Smooth muscle cell (in vitro differentiated cells): ENCODE measurements at regions not wholly inside any gene's neighbourhood (a gene's known extent, or its start where the extent isn't known, plus 50 kb on each side); places are given as distances from the start of the nearest gene placed in this dataset.

Experiments used
- DNase-seq: peaks from one replicate; lab custom pipeline; 2025; ENCODE audit not compliant: unreplicated experiment; lab: John Stamatoyannopoulos, UW
- H2AFZ ChIP-seq: fragments of 200-600 bp; sonication (generic); 2 replicates; pipeline ENCODE4 v1.6.0; 2016; ENCODE audit warnings: antibody characterized with exemption, low read depth, mild to moderate bottlenecking
- H3F3A ChIP-seq: fragments of 200-600 bp; sonication (generic); 2 replicates; pipeline ENCODE4 v1.6.0; 2017; ENCODE audit warnings: antibody characterized with exemption, low read depth
- H3K27ac ChIP-seq: fragments of 200-600 bp; sonication (generic); 2 replicates; pipeline ENCODE4 v1.5.1; 2016; ENCODE audit warnings: low read depth, mild to moderate bottlenecking
- H3K27me3 ChIP-seq: fragments of 200-600 bp; sonication (generic); 2 replicates; pipeline ENCODE4 v1.6.1; 2016; ENCODE audit warnings: low read depth, mild to moderate bottlenecking
- H3K36me3 ChIP-seq: fragments of 200-600 bp; sonication (generic); 2 replicates; pipeline ENCODE4 v1.5.1; 2016; ENCODE audit warnings: low read depth
- H3K4me1 ChIP-seq: fragments of 200-600 bp; sonication (generic); 2 replicates; pipeline ENCODE4 v1.5.1; 2016; ENCODE audit warnings: low read depth
- H3K4me2 ChIP-seq: fragments of 200-600 bp; sonication (generic); 2 replicates; pipeline ENCODE4 v1.6.0; 2016; ENCODE audit warnings: mild to moderate bottlenecking
- H3K4me3 ChIP-seq: fragments of 200-600 bp; sonication (generic); 2 replicates; pipeline ENCODE4 v1.5.1; 2016; ENCODE audit warnings: mild to moderate bottlenecking
- H3K79me2 ChIP-seq: fragments of 200-600 bp; sonication (generic); 2 replicates; pipeline ENCODE4 v1.6.0; 2016; ENCODE audit warnings: low read depth, mild to moderate bottlenecking
- H3K9ac ChIP-seq: fragments of 200-600 bp; sonication (generic); 2 replicates; pipeline ENCODE4 v1.6.0; 2016; ENCODE audit warnings: low read depth
- H3K9me3 ChIP-seq: fragments of 200-600 bp; sonication (generic); replicated peaks from 2 replicates; pipeline ENCODE4 v1.5.1; 2016; ENCODE audit warnings: low read depth
- H4K20me1 ChIP-seq: fragments of 200-600 bp; sonication (generic); 2 replicates; pipeline ENCODE4 v1.6.0; 2016; ENCODE audit warnings: low read depth
- CTCF ChIP-seq: fragments of 200-600 bp; sonication (generic); IDR thresholded peaks from 2 replicates; pipeline ENCODE4 v1.5.1; 2017; ENCODE audit warnings: borderline replicate concordance, mild to moderate bottlenecking, antibody characterized with exemption; ENCODE audit not compliant: insufficient read depth, poor library complexity, severe bottlenecking
- WGBS: methylation state at CpG from one replicate; pipeline ENCODE4 v1.1.7; 2016; ENCODE audit warnings: low lambda C conversion rate; 5-methylcytosine and 5-hydroxymethylcytosine counted together

DNA sequence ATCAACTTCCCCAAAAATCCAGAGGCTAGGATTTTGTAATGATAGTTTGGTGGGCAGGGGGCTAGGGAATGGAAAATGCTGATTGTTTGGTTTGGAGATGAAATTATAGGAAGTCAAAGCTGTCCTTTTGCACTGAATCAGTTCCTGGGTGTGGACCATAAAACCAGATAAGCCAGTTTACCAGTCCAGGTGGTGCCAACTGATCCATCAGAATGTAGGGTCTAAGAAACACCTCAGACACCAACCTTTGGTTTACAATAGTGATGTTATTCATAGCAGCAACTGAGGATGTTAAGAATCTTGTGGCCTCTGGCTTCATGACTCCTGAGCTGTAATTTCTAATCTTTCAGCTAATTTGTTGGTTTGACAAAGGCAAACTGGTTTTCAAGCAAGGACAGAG is 496.6 kb upstream of the EPHA7 start:
- Histone ChIP-seq H3K9ac (no peak overlapping the region), H3K4me2 (no peak overlapping the region), H3K27ac (no peak overlapping the region), H3K9me3 (no peaks in the 10 kb centered on the region), H2AFZ (peak overlapping the region; percentile 43), H3K36me3 (no peaks in the 10 kb centered on the region), H4K20me1 (no peaks in the 10 kb centered on the region), H3K27me3 (no peaks in the 10 kb centered on the region), H3F3A (no peaks in the 10 kb centered on the region), H3K79me2 (no peaks in the 10 kb centered on the region), H3K4me1 (no peaks in the 10 kb centered on the region), H3K4me3 (no peak overlapping the region)
- DNase-seq, result no peak
- no peak for TF ChIP-seq CTCF

- Histone ChIP-seq H3F3A (no peaks in the 10 kb centered on the region), H3K4me3 (no peak overlapping the region), H3K4me1 (no peaks in the 10 kb centered on the region), H2AFZ (no peak overlapping the region), H3K79me2 (no peaks in the 10 kb centered on the region), H3K27me3 (no peaks in the 10 kb centered on the region), H3K4me2 (no peak overlapping the region), H3K9ac (no peak overlapping the region), H3K27ac (no peak overlapping the region), H3K9me3 (no peaks in the 10 kb centered on the region), H3K36me3 (no peaks in the 10 kb centered on the region), H4K20me1 (no peaks in the 10 kb centered on the region)
- no peak for DNase-seq
- no peak for TF ChIP-seq CTCF
- WGBS, result 98% methylated on average over 5 of the region's 5 CpGs
Measured at GRCh38 chr6:93902517-93902916, 483.2 kb upstream of the EPHA7 start.

DNA sequence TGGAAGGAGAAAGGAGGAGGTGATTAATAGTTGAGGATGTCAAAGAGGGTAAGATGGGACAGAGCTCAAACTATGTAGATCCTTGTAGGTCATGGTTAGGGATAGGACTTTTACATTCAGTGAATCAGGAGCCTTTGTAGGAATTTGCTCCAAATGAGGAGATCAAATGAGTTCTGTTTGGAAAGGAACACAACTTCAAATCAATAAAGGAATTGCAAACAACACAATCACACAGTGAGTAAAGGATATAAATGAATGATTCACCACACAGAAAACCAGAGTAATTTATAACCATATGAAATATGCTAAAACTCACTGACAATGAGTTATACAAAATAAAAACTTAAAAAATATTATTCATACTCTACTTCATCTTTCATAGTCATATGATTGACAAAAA is 480.8 kb upstream of the EPHA7 start:
- Histone ChIP-seq H4K20me1 (no peaks in the 10 kb centered on the region), H3K4me3 (no peak overlapping the region), H3K4me1 (no peaks in the 10 kb centered on the region), H3K36me3 (no peaks in the 10 kb centered on the region), H3K27me3 (no peaks in the 10 kb centered on the region), H3K27ac (no peak overlapping the region), H3K9ac (no peak overlapping the region), H3F3A (no peaks in the 10 kb centered on the region), H3K79me2 (no peaks in the 10 kb centered on the region), H2AFZ (no peak overlapping the region), H3K9me3 (no peaks in the 10 kb centered on the region), H3K4me2 (no peak overlapping the region)
- no peak for DNase-seq
- TF ChIP-seq CTCF, result no peak

DNA sequence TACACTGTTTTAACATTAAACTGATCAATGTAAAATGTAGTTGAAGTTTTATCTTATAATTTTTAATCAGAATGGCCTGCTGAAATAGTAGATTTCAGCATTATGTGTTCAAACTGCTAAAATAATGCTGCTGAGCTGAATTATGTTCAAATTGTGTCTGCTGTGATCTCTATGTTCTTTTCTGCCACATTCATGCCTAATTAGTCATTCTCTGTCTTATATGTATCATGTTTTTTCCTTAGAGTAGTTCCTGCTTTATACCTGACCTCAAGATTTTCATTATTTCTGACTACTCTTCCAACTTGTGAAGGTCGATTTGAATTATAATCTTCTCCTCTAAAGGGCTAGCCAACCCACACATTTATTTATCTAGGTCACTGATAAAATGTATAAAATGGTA is 476.7 kb upstream of the EPHA7 start:
- Histone ChIP-seq H3F3A (no peaks in the 10 kb centered on the region), H3K27ac (no peak overlapping the region), H3K9me3 (no peaks in the 10 kb centered on the region), H3K79me2 (no peaks in the 10 kb centered on the region), H3K36me3 (no peaks in the 10 kb centered on the region), H3K4me1 (no peaks in the 10 kb centered on the region), H3K9ac (no peak overlapping the region), H3K4me2 (no peak overlapping the region), H3K4me3 (no peak overlapping the region), H2AFZ (no peak overlapping the region), H4K20me1 (no peaks in the 10 kb centered on the region), H3K27me3 (no peaks in the 10 kb centered on the region)
- DNase-seq, result no peak
- 90% methylated on average over 1 of the region's 1 CpG for WGBS
- no peak for TF ChIP-seq CTCF
